OCI-LY7 (cell line): ENCODE measurements at regions not wholly inside any gene's neighbourhood (a gene's known extent, or its start where the extent isn't known, plus 50 kb on each side); places are given as distances from the start of the nearest gene placed in this dataset.

ENCODE experiments used
- CTCF ChIP-seq: fragments of 200-600 bp; sonication (generic); conservative IDR thresholded peaks from 2 replicates; pipeline ENCODE4 v1.5.1; 2014; ENCODE audit warnings: mild to moderate bottlenecking, antibody characterized with exemption, low read length, moderate library complexity, mixed read lengths
- EZH2phosphoT487 ChIP-seq: fragments of 200-600 bp; sonication (generic); IDR thresholded peaks from 2 replicates; pipeline ENCODE4 v1.6.1; 2018; ENCODE audit warnings: low read depth, borderline replicate concordance, mild to moderate bottlenecking, mixed run types, antibody characterized with exemption, low read length, moderate library complexity, mixed read lengths

- no peak for TF ChIP-seq CTCF
- no peak for TF ChIP-seq EZH2phosphoT487
These were observed 424.9 kb downstream of the IRX2 start for GRCh38 chr5:2326601-2327000.
